ENCODE measurements at regions not wholly inside any gene's neighbourhood (a gene's known extent, or its start where the extent isn't known, plus 50 kb on each side); places are given as distances from the start of the nearest gene placed in this dataset.
A peak's percentile ranks its signal among the peaks of the same experiment; 100 is the strongest.

- H3F3A ChIP-seq (ENCODE audit: low read depth), result no peaks in the 10 kb centered on the region
- no peaks in the 10 kb centered on the region for H3K27me3 Mint-ChIP-seq (ENCODE audit: insufficient read depth, low read depth)
- no peaks in the 10 kb centered on the region for H3K4me1 ChIP-seq
- no peak overlapping the region for H3K27ac Mint-ChIP-seq
- no peaks in the 10 kb centered on the region for H3K9me3 Mint-ChIP-seq
- H2AFZ ChIP-seq (replicated peaks), result peak overlapping the region; percentile 7
- no peaks in the 10 kb centered on the region for H3K36me3 ChIP-seq
- no peaks in the 10 kb centered on the region for H3K4me1 Mint-ChIP-seq
- no peaks in the 10 kb centered on the region for H3K27me3 ChIP-seq
- H3K36me3 Mint-ChIP-seq, result no peaks in the 10 kb centered on the region
- no peak overlapping the region for H3K4me3 Mint-ChIP-seq
- no peaks in the 10 kb centered on the region for H4K20me1 ChIP-seq (ENCODE audit: low read depth)
- H3K9ac ChIP-seq, result no peak overlapping the region
- no peak for DNase-seq (ENCODE audit: low spot score)
- no peak overlapping the region for H3K4me2 ChIP-seq
- H3K4me3 ChIP-seq, result no peak overlapping the region
- H3K9me3 ChIP-seq (ENCODE audit: low read depth), result no peaks in the 10 kb centered on the region
- H3K27ac ChIP-seq, result no peak overlapping the region
- no peaks in the 10 kb centered on the region for H3K79me2 ChIP-seq (ENCODE audit: low read depth)
- TF ChIP-seq EZH2 (IDR thresholded peaks at IDR 0.05), result no peak
- no peak for TF ChIP-seq EZH2phosphoT487 (IDR thresholded peaks at IDR 0.05)
- no peak for TF ChIP-seq CTCF (IDR thresholded peaks at IDR 0.05)
Measured at GRCh38 chr12:60335745-60336144, 739.9 kb downstream of the SLC16A7 start.

GRCh38 chr12:60337839-60338549 is 742.2 kb downstream of the SLC16A7 start:
- no peaks in the 10 kb centered on the region for H3K36me3 Mint-ChIP-seq
- H3K27ac Mint-ChIP-seq, result no peak overlapping the region
- H3K4me1 Mint-ChIP-seq, result no peaks in the 10 kb centered on the region
- H3K4me3 ChIP-seq, result no peak overlapping the region
- H3K36me3 ChIP-seq, result no peaks in the 10 kb centered on the region
- H3K9me3 ChIP-seq (ENCODE audit: low read depth), result no peaks in the 10 kb centered on the region
- no peak overlapping the region for H3K4me3 Mint-ChIP-seq
- no peaks in the 10 kb centered on the region for H3K4me1 ChIP-seq
- H3F3A ChIP-seq (ENCODE audit: low read depth), result no peaks in the 10 kb centered on the region
- no peaks in the 10 kb centered on the region for H4K20me1 ChIP-seq (ENCODE audit: low read depth)
- H3K27me3 Mint-ChIP-seq (ENCODE audit: insufficient read depth, low read depth), result no peaks in the 10 kb centered on the region
- no peaks in the 10 kb centered on the region for H3K27me3 ChIP-seq
- no peak for TF ChIP-seq EZH2phosphoT487 (IDR thresholded peaks at IDR 0.05)
- TF ChIP-seq EZH2 (IDR thresholded peaks at IDR 0.05), result no peak
- TF ChIP-seq CTCF (IDR thresholded peaks at IDR 0.05), result no peak
- DNase-seq (ENCODE audit: low spot score), result no peak
- no peak overlapping the region for H2AFZ ChIP-seq (replicated peaks)
- H3K79me2 ChIP-seq (ENCODE audit: low read depth), result no peaks in the 10 kb centered on the region
- H3K4me2 ChIP-seq, result no peak overlapping the region
- no peaks in the 10 kb centered on the region for H3K9me3 Mint-ChIP-seq
- H3K27ac ChIP-seq, result no peak overlapping the region
- H3K9ac ChIP-seq, result no peak overlapping the region

- Histone ChIP-seq H3K36me3 (no peaks in the 10 kb centered on the region), H3K9ac (no peak overlapping the region), H3K4me2 (no peak overlapping the region), H2AFZ (replicated peaks) (no peak overlapping the region), H3K79me2 (ENCODE audit: low read depth) (no peaks in the 10 kb centered on the region), H3K4me1 (no peaks in the 10 kb centered on the region), H3K27ac (no peak overlapping the region), H3K27me3 (no peaks in the 10 kb centered on the region), H3K4me3 (no peak overlapping the region), H4K20me1 (ENCODE audit: low read depth) (no peaks in the 10 kb centered on the region), H3F3A (ENCODE audit: low read depth) (no peaks in the 10 kb centered on the region), H3K9me3 (ENCODE audit: low read depth) (no peaks in the 10 kb centered on the region)
- H3K36me3 Mint-ChIP-seq, result no peaks in the 10 kb centered on the region
- no peak overlapping the region for H3K4me3 Mint-ChIP-seq
- H3K27ac Mint-ChIP-seq, result no peak overlapping the region
- H3K27me3 Mint-ChIP-seq (ENCODE audit: insufficient read depth, low read depth), result no peaks in the 10 kb centered on the region
- no peaks in the 10 kb centered on the region for H3K4me1 Mint-ChIP-seq
- DNase-seq (ENCODE audit: low spot score), result no peak
- TF ChIP-seq EZH2phosphoT487 (IDR thresholded peaks at IDR 0.05) (no peak), EZH2 (IDR thresholded peaks at IDR 0.05) (no peak), CTCF (IDR thresholded peaks at IDR 0.05) (no peak)
- no peaks in the 10 kb centered on the region for H3K9me3 Mint-ChIP-seq
Measured at GRCh38 chr12:60345442-60345841, 749.6 kb downstream of the SLC16A7 start.
